CD14-positive monocyte (primary cell): ENCODE measurements at regions not wholly inside any gene's neighbourhood (a gene's known extent, or its start where the extent isn't known, plus 50 kb on each side); places are given as distances from the start of the nearest gene placed in this dataset.

ENCODE experiments used
- DNase-seq, 3 donors: peaks; one replicate each; pipeline ENCODE4 v3.0.0-alpha.2; 2011 to 2022
- H2AFZ ChIP-seq: 2 replicates; pipeline ENCODE4 v1.6.0; 2012; ENCODE audit warnings: mild to moderate bottlenecking, low read depth, low read length, inconsistent platforms; ENCODE audit not compliant: insufficient read depth, poor library complexity, severe bottlenecking
- H3K27ac ChIP-seq, 2 donors: 1 replicate in 1 of 2; 2 replicates in 1 of 2; pipeline ENCODE4 v1.5.1; 2012 to 2013; ENCODE audit warnings: low read length in 2 of 2, control low read depth in 1 of 2, inconsistent platforms in 1 of 2, low read depth in 1 of 2, mild to moderate bottlenecking in 1 of 2
- H3K27me3 ChIP-seq, 2 donors: one replicate each; pipeline versions ENCODE4 v1.6.0 to v1.6.1; 2011 to 2013; ENCODE audit warnings: low read length in 2 of 2; ENCODE audit not compliant: control insufficient read depth in 2 of 2, insufficient read depth in 2 of 2
- H3K36me3 ChIP-seq, 2 donors: replicated peaks in 1 of 2; 1 replicate in 1 of 2; 2 replicates in 1 of 2; pipeline versions ENCODE4 v1.5.1 to v1.6.1; 2012 to 2013; ENCODE audit warnings: low read length in 2 of 2, control low read depth in 1 of 2, inconsistent platforms in 1 of 2, mild to moderate bottlenecking in 1 of 2; ENCODE audit not compliant: insufficient read depth in 2 of 2, control insufficient read depth in 1 of 2
- H3K4me1 ChIP-seq, 2 donors: 1 replicate in 1 of 2; 2 replicates in 1 of 2; pipeline versions ENCODE4 v1.5.1 to v1.6.1; 2012 to 2013; ENCODE audit warnings: low read length in 2 of 2, control low read depth in 1 of 2, inconsistent platforms in 1 of 2, mild to moderate bottlenecking in 1 of 2, moderate library complexity in 1 of 2; ENCODE audit not compliant: insufficient read depth in 2 of 2, control insufficient read depth in 1 of 2
- H3K4me2 ChIP-seq: replicated peaks from 2 replicates; pipeline ENCODE3; 2012; ENCODE audit warnings: low read length, moderate library complexity, mild to moderate bottlenecking; ENCODE audit not compliant: poor library complexity, severe bottlenecking; ENCODE audit errors: extremely low read depth
- H3K4me3 ChIP-seq, 3 experiments: fragments of 200-600 bp in 1 of 3; sonication (generic) in 1 of 3; replicated peaks in 1 of 3; 1 replicate in 2 of 3; 2 replicates in 1 of 3; pipeline ENCODE4 v1.5.1; 2011 to 2013; ENCODE audit warnings: low read length in 3 of 3, mild to moderate bottlenecking in 3 of 3, control low read depth in 2 of 3, low read depth in 2 of 3, inconsistent platforms in 1 of 3, moderate library complexity in 1 of 3
- H3K79me2 ChIP-seq: 2 replicates; pipeline ENCODE4 v1.6.0; 2012; ENCODE audit warnings: mild to moderate bottlenecking, control low read depth, inconsistent platforms, low read length, moderate library complexity; ENCODE audit not compliant: insufficient read depth
- H3K9ac ChIP-seq: 2 replicates; pipeline ENCODE4 v1.6.0; 2017; ENCODE audit warnings: low read length, mild to moderate bottlenecking; ENCODE audit not compliant: insufficient read depth, poor library complexity, severe bottlenecking
- H3K9me3 ChIP-seq, 2 donors: replicated peaks in 1 of 2; 1 replicate in 1 of 2; 2 replicates in 1 of 2; pipeline versions ENCODE4 v1.5.1 to v1.6.1; 2012 to 2013; ENCODE audit warnings: low read length in 2 of 2, control low read depth in 1 of 2; ENCODE audit not compliant: control insufficient read depth in 1 of 2, insufficient read depth in 1 of 2
- H4K20me1 ChIP-seq: 2 replicates; pipeline ENCODE4 v1.6.0; 2012; ENCODE audit warnings: mild to moderate bottlenecking, low read length, control low read depth, moderate library complexity; ENCODE audit not compliant: insufficient read depth
- H3K27ac Mint-ChIP-seq, 7 donors: one replicate each; pipeline ENCODE4 v1.8.0; 2020; ENCODE audit warnings: mild to moderate bottlenecking in 7 of 7, mixed read lengths in 7 of 7, moderate library complexity in 6 of 7, inconsistent platforms in 2 of 7
- H3K27me3 Mint-ChIP-seq, 3 donors: one replicate each; pipeline ENCODE4 v1.8.0; 2021 to 2022; ENCODE audit warnings: low read depth in 3 of 3, mild to moderate bottlenecking in 3 of 3, mixed read lengths in 3 of 3, moderate library complexity in 3 of 3, inconsistent platforms in 1 of 3
- H3K36me3 Mint-ChIP-seq, 2 donors: one replicate each; pipeline ENCODE4 v1.8.0; 2020; ENCODE audit warnings: mixed read lengths in 2 of 2, inconsistent platforms in 1 of 2, mild to moderate bottlenecking in 1 of 2
- H3K4me1 Mint-ChIP-seq: one replicate; pipeline ENCODE4 v1.8.0; 2020; ENCODE audit warnings: mild to moderate bottlenecking, mixed read lengths
- H3K4me3 Mint-ChIP-seq, 2 donors: one replicate each; pipeline ENCODE4 v1.8.0; 2020; ENCODE audit warnings: mild to moderate bottlenecking in 2 of 2, mixed read lengths in 2 of 2, moderate library complexity in 1 of 2
- H3K9me3 Mint-ChIP-seq, 7 donors: one replicate each; pipeline ENCODE4 v1.8.0; 2020 to 2022; ENCODE audit warnings: mixed read lengths in 7 of 7, mild to moderate bottlenecking in 6 of 7, moderate library complexity in 6 of 7, inconsistent platforms in 2 of 7
- WGBS: methylation state at CpG from one replicate; pipeline ENCODE4 v1.1.5; 2013; ENCODE audit warnings: missing lambda C conversion rate; ENCODE audit not compliant: insufficient coverage; 5-methylcytosine and 5-hydroxymethylcytosine counted together
- intact Hi-C, 2 donors: fragments of 100-400 bp; cut with micrococcal nuclease; formaldehyde crosslinking; loops; one replicate each; pipeline versions ENCODE4 v1.15.0 to v1.15.1; 2023
- TF ChIP-seq, protein P1 (sequence below): fragments of 200-600 bp; IDR thresholded peaks from one replicate; pipeline ENCODE4 v1.8.0; 2022; ENCODE audit warnings: antibody characterized with exemption, mild to moderate bottlenecking

DNA sequence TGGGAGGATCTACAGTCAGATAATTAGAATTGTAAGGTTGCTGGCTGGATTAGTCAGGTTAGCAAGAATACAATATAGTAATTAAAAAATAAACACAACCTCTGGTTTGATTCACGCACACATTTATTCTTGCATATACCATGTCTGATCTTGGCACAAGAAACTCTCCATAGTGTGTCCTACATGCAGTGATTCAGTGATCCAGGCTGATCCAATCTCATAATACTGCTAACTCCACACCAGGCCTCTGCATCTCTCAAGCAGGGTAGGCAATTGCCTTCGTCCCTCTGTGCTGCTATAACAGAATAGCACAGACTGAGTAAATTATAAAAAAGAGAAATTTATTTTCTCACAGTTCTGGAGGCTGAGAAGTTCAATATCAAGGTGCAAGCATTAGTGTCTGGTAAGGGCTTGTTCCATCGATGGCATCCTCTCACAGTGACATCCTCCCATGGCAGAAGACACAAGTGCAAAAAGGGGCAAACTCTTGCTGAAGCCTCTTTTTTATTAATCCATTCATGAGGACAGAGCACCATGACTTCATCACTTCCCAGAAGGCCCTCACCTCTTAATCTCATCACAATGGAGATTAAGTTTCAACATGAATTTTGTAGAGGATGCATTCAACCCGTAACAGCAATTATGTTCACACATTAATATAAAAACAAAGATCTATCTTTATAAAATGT, 741.0 kb upstream of the NCAM2 start:
- no peak overlapping the region for H3K9ac ChIP-seq
- Mint-ChIP-seq H3K36me3 (no peaks in the 10 kb centered on the region), H3K27ac (no peak overlapping the region), H3K27me3 (no peaks in the 10 kb centered on the region), H3K4me3 (no peak overlapping the region), H3K9me3 (peaks cover 0 to 3% (median 0%) of the 10 kb centered on the region in 7 donors), H3K4me1 (peaks cover 34% of the 10 kb centered on the region)
- H3K4me2 ChIP-seq: no peak overlapping the region
- H3K9me3 ChIP-seq: no peaks in the 10 kb centered on the region
- no peaks in the 10 kb centered on the region for H3K36me3 ChIP-seq
- intact Hi-C loops: no loop called here
- H2AFZ ChIP-seq: peak overlapping the region; percentile 59
- H3K27ac ChIP-seq: no peak overlapping the region
- no peaks in the 10 kb centered on the region for H3K79me2 ChIP-seq
- 67% methylated on average over 1 of the region's 4 CpGs for WGBS
- no peak for DNase-seq
- H4K20me1 ChIP-seq: no peaks in the 10 kb centered on the region
- H3K4me1 ChIP-seq: peaks cover 4 to 15% of the 10 kb centered on the region in 2 donors
- H3K4me3 ChIP-seq: no peak overlapping the region
- no peaks in the 10 kb centered on the region for H3K27me3 ChIP-seq
- TF ChIP-seq, protein P1, sequence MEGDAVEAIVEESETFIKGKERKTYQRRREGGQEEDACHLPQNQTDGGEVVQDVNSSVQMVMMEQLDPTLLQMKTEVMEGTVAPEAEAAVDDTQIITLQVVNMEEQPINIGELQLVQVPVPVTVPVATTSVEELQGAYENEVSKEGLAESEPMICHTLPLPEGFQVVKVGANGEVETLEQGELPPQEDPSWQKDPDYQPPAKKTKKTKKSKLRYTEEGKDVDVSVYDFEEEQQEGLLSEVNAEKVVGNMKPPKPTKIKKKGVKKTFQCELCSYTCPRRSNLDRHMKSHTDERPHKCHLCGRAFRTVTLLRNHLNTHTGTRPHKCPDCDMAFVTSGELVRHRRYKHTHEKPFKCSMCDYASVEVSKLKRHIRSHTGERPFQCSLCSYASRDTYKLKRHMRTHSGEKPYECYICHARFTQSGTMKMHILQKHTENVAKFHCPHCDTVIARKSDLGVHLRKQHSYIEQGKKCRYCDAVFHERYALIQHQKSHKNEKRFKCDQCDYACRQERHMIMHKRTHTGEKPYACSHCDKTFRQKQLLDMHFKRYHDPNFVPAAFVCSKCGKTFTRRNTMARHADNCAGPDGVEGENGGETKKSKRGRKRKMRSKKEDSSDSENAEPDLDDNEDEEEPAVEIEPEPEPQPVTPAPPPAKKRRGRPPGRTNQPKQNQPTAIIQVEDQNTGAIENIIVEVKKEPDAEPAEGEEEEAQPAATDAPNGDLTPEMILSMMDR: no peak

DNA sequence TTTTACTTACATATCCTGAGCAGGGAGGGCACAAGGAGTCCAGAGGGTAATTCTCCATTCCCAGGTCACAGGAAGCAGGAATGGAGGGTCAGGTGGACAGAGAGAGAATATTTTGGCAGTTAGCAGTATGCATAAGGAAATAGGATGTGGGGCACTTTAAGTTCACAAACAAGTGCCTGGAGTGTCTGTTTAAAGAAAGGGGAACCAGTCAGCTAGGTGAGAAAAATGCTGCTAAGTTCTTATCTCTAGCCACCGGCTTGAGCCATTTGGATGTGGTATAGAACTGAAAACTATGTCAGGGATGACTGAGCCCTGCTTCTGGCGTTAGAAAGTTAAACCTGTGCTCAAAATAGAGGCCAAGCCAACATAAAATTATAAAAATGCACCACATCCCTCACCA, 739.7 kb upstream of the NCAM2 start:
- DNase-seq: no peak
- Mint-ChIP-seq H3K27ac (no peak overlapping the region), H3K4me3 (no peak overlapping the region), H3K4me1 (peaks cover 34% of the 10 kb centered on the region), H3K9me3 (peaks cover 0 to 3% (median 0%) of the 10 kb centered on the region in 7 donors), H3K36me3 (no peaks in the 10 kb centered on the region), H3K27me3 (no peaks in the 10 kb centered on the region)
- no CpG with 5 or more reads among the region's 2 CpGs for WGBS
- Histone ChIP-seq H3K4me3 (peak overlapping the region in 1 of 3 experiments; percentile 11), H3K27ac (no peak overlapping the region), H3K27me3 (no peaks in the 10 kb centered on the region), H3K36me3 (no peaks in the 10 kb centered on the region), H2AFZ (peak overlapping the region; percentile 48), H3K4me1 (peaks cover 4 to 15% of the 10 kb centered on the region in 2 donors), H3K4me2 (peak overlapping the region; percentile 20), H4K20me1 (no peaks in the 10 kb centered on the region), H3K9me3 (peaks cover 0 to 5% of the 10 kb centered on the region in 2 donors), H3K79me2 (no peaks in the 10 kb centered on the region), H3K9ac (no peak overlapping the region)
- intact Hi-C loops: no loop called here
- TF ChIP-seq, protein P1: no peak
